ENCODE measurements at regions not wholly inside any gene's neighbourhood (a gene's known extent, or its start where the extent isn't known, plus 50 kb on each side); places are given as distances from the start of the nearest gene placed in this dataset.

- in situ Hi-C loops (cut with MboI; ENCODE audit: low sequenced_read_pairs, unreplicated experiment) = no loop called here
- TF ChIP-seq CTCF (IDR thresholded peaks at IDR 0.05; ENCODE audit: borderline replicate concordance, control extremely low read depth, extremely low read depth, insufficient read depth, missing control alignments) = no peak
- DNase-seq (ENCODE audit: low spot score) = no peak
These were observed 574.7 kb upstream of the SEMA6A start for GRCh38 chr5:117149312-117149711.

- no peak for DNase-seq (ENCODE audit: low spot score)
- in situ Hi-C loops (cut with MboI; ENCODE audit: low sequenced_read_pairs, unreplicated experiment) = no loop called here
- TF ChIP-seq CTCF (IDR thresholded peaks at IDR 0.05; ENCODE audit: borderline replicate concordance, control extremely low read depth, extremely low read depth, insufficient read depth, missing control alignments) = no peak
These were observed 569.5 kb upstream of the SEMA6A start for GRCh38 chr5:117144086-117144485.

GRCh38 chr5:117143406-117143805, 568.8 kb upstream of the SEMA6A start:
- in situ Hi-C loops (cut with MboI; ENCODE audit: low sequenced_read_pairs, unreplicated experiment) = no loop called here
- DNase-seq (ENCODE audit: low spot score) = no peak
- TF ChIP-seq CTCF (IDR thresholded peaks at IDR 0.05; ENCODE audit: borderline replicate concordance, control extremely low read depth, extremely low read depth, insufficient read depth, missing control alignments) = no peak

- no peak for DNase-seq (ENCODE audit: low spot score)
- TF ChIP-seq CTCF (IDR thresholded peaks at IDR 0.05; ENCODE audit: borderline replicate concordance, control extremely low read depth, extremely low read depth, insufficient read depth, missing control alignments) = no peak
- in situ Hi-C loops (cut with MboI; ENCODE audit: low sequenced_read_pairs, unreplicated experiment) = no loop called here
These were observed 563.9 kb upstream of the SEMA6A start for GRCh38 chr5:117138523-117138922.

- DNase-seq (ENCODE audit: low spot score) = no peak
- no peak for TF ChIP-seq CTCF (IDR thresholded peaks at IDR 0.05; ENCODE audit: borderline replicate concordance, control extremely low read depth, extremely low read depth, insufficient read depth, missing control alignments)
- in situ Hi-C loops (cut with MboI; ENCODE audit: low sequenced_read_pairs, unreplicated experiment) = no loop called here
These were observed 561.2 kb upstream of the SEMA6A start for GRCh38 chr5:117135851-117136250.

GRCh38 chr5:117133198-117133597, 558.6 kb upstream of the SEMA6A start:
- TF ChIP-seq CTCF (IDR thresholded peaks at IDR 0.05; ENCODE audit: borderline replicate concordance, control extremely low read depth, extremely low read depth, insufficient read depth, missing control alignments) = no peak
- in situ Hi-C loops (cut with MboI; ENCODE audit: low sequenced_read_pairs, unreplicated experiment) = no loop called here
- no peak for DNase-seq (ENCODE audit: low spot score)

- no peak for TF ChIP-seq CTCF (IDR thresholded peaks at IDR 0.05; ENCODE audit: borderline replicate concordance, control extremely low read depth, extremely low read depth, insufficient read depth, missing control alignments)
- in situ Hi-C loops (cut with MboI; ENCODE audit: low sequenced_read_pairs, unreplicated experiment) = no loop called here
- no peak for DNase-seq (ENCODE audit: low spot score)
These were observed 557.3 kb upstream of the SEMA6A start for GRCh38 chr5:117131876-117132275.
